Ovary (tissue), 7 donors: ENCODE measurements at regions not wholly inside any gene's neighbourhood (a gene's known extent, or its start where the extent isn't known, plus 50 kb on each side); places are given as distances from the start of the nearest gene placed in this dataset.
"Not testable (repeated sequence)": the region's sequence is repeated elsewhere in the genome, so short reads cannot be mapped to it uniquely, and the experiment has no call there.

ENCODE experiments used
- DNase-seq, 5 donors: peaks; one replicate each; pipeline ENCODE4 v3.0.0-alpha.2; 2019 to 2020
- H3K27ac ChIP-seq, 2 donors: fragments of 200-600 bp; one replicate each; pipeline versions ENCODE4 v1.5.1 to v1.8.0; 2019 to 2022
- H3K27me3 ChIP-seq: fragments of 200-600 bp; one replicate; pipeline ENCODE4 v1.8.0; 2022
- H3K36me3 ChIP-seq: fragments of 200-600 bp; sonication (generic); one replicate; pipeline ENCODE4 v1.5.1; 2019
- H3K4me1 ChIP-seq: one replicate; pipeline ENCODE4 v1.8.1; 2013; ENCODE audit warnings: mild to moderate bottlenecking, moderate library complexity; ENCODE audit not compliant: insufficient read depth
- H3K4me3 ChIP-seq: fragments of 200-600 bp; sonication (generic); one replicate; pipeline ENCODE4 v1.5.1; 2017
- H3K9me3 ChIP-seq, 2 donors: fragments of 200-600 bp in 1 of 2; sonication (generic) in 1 of 2; one replicate each; pipeline versions ENCODE4 v1.5.1 to v1.8.1; 2013 to 2019; ENCODE audit warnings: mild to moderate bottlenecking in 1 of 2, moderate library complexity in 1 of 2
- EP300 ChIP-seq: sonication (generic); formaldehyde crosslinking; IDR thresholded peaks from one replicate; pipeline ENCODE4 v1.6.1; 2017; ENCODE audit warnings: antibody characterized with exemption
- POLR2A ChIP-seq: fragments of 450-650 bp; IDR thresholded peaks from one replicate; pipeline ENCODE4 v1.6.1; 2017; ENCODE audit warnings: antibody characterized with exemption, mild to moderate bottlenecking, moderate library complexity
- WGBS, 3 donors: extraction: QIAGEN DNeasy Blood & Tissue Kit in 1 of 3; methylation state at CpG; one replicate each; pipeline versions ENCODE4 v1.1.5 to v1.1.7; 2013 to 2017; 5-methylcytosine and 5-hydroxymethylcytosine counted together
- intact Hi-C, 4 donors: fragments of 100-400 bp; cut with DNase I; formaldehyde crosslinking; loops; one replicate each; pipeline versions ENCODE4 v1.11.0 to v1.15.1; 2022 to 2023
- TF ChIP-seq, protein P1 (sequence below), 3 donors: fragments of 450-650 bp in 2 of 3; fragments of 200-600 bp in 1 of 3; IDR thresholded peaks; one replicate each; pipeline versions ENCODE4 v1.5.1 to v1.8.0; 2016 to 2022; ENCODE audit warnings: antibody characterized with exemption in 3 of 3, mild to moderate bottlenecking in 1 of 3
- donor health status: DM: no; HTN: no; CAD: no; lungs with moderate emphysema.
- donor health status: DM: no; HTN: no; CAD: no.
- donor health status: Bipolar disorder and iron deficiency.
- donor health status: DM: no; HTN: no; CAD: no.
- donor health status: DM: yes; HTN: yes; CAD: no.

DNA sequence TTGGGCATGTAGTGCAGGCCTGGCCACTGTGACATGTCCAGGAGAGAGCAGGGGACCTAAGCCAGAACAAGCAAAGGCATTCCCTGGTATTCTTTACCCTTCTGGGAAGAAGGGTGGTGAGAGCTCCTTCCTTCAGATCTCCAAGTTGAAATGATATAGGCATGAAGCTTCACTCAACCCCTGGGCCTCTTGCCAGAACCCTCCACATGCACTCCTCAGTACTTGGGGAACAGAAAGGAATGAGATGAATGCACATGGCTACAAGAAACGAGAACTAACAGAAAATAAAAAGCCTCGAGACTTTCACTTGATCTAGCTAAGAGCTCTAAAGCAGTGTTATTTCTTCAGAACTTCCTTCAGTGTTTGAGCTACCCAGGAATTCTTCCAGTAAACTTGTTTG is 262.2 kb downstream of the ETV1 start:
- no peak for DNase-seq
- Histone ChIP-seq H3K27me3 (no peaks in the 10 kb centered on the region), H3K36me3 (no peaks in the 10 kb centered on the region), H3K9me3 (no peaks in the 10 kb centered on the region), H3K27ac (no peak overlapping the region), H3K4me3 (no peak overlapping the region), H3K4me1 (no peaks in the 10 kb centered on the region)
- WGBS, 3 donors = 74 to 87% (median 81%) methylated on average over 2 of the region's 2 CpGs
- intact Hi-C loops = no loop called here
- TF ChIP-seq EP300 (no peak), POLR2A (no peak)
- TF ChIP-seq, protein P1, sequence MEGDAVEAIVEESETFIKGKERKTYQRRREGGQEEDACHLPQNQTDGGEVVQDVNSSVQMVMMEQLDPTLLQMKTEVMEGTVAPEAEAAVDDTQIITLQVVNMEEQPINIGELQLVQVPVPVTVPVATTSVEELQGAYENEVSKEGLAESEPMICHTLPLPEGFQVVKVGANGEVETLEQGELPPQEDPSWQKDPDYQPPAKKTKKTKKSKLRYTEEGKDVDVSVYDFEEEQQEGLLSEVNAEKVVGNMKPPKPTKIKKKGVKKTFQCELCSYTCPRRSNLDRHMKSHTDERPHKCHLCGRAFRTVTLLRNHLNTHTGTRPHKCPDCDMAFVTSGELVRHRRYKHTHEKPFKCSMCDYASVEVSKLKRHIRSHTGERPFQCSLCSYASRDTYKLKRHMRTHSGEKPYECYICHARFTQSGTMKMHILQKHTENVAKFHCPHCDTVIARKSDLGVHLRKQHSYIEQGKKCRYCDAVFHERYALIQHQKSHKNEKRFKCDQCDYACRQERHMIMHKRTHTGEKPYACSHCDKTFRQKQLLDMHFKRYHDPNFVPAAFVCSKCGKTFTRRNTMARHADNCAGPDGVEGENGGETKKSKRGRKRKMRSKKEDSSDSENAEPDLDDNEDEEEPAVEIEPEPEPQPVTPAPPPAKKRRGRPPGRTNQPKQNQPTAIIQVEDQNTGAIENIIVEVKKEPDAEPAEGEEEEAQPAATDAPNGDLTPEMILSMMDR (IDR thresholded peaks at IDR 0.05) = no peak

DNA sequence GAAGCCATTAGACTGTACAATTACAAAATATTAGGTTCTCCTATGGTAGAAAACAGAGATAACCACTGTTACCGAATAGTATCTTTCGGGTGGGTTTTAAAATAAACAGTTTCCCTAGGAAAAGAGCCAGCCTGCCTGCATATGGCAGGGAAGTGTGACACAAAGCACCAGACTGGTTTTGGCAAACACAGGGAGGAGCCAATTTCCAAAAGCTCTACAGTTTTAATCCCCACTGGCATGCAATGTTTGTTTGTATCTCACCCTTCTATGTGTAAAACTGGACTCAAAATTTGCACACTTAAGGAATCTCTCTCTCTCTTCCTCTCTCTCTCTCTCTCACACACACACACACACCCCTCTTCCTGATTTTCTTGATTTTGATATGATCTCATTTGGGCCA is 261.7 kb downstream of the ETV1 start:
- Histone ChIP-seq H3K4me1 (no peaks in the 10 kb centered on the region), H3K9me3 (no peaks in the 10 kb centered on the region), H3K36me3 (no peaks in the 10 kb centered on the region), H3K4me3 (no peak overlapping the region), H3K27me3 (no peaks in the 10 kb centered on the region), H3K27ac (no peak overlapping the region)
- 85 to 92% (median 89%) methylated on average over 2 of the region's 2 CpGs for WGBS, 3 donors
- TF ChIP-seq EP300 (no peak), POLR2A (no peak)
- TF ChIP-seq, protein P1 (IDR thresholded peaks at IDR 0.05) = no peak
- DNase-seq = no peak
- intact Hi-C loops = no loop called here

DNA sequence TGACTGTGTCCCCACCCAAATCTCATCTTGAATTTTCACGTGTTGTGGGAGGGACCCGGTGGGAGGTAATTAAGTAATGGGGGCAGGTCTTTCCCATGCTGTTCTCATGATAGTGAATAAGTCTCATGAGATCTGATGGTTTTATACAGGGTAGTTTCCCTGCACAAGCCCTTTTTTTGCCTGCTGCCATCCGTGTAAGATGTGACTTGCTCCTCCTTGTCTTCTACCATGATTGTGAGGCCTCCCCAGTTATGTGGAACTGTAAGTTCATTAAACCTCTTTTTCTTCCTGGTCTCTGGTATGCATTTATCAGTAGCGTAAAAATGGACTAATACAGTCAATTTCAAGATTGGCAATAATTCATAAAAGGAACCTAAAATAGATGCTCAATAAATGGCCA is 261.0 kb downstream of the ETV1 start:
- intact Hi-C loops, H3K9me3 ChIP-seq: not testable (repeated sequence)

DNA sequence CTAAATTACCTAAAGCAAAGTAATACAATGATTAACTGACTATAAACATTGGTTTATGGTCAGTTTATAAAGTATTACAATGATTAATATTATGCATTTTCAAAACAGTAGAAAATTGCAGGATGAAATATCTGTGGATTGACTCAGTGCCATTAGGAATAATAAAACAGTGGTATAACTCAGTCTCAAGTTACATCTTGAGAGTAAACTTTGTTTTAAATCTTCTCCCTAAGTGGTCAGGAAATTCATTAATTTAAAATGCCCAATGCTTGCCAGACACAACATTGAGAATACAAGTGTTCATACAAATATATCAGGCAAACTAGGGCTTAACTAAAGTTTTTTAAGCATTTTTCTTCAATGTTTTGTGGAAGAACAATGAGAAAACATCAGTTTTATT is 257.8 kb downstream of the ETV1 start:
- Histone ChIP-seq H3K27me3 (no peaks in the 10 kb centered on the region), H3K27ac (no peak overlapping the region), H3K36me3 (no peaks in the 10 kb centered on the region), H3K9me3 (no peaks in the 10 kb centered on the region), H3K4me3 (no peak overlapping the region), H3K4me1 (no peaks in the 10 kb centered on the region)
- intact Hi-C loops = no loop called here
- DNase-seq = no peak
- TF ChIP-seq, protein P1 (IDR thresholded peaks at IDR 0.05) = no peak
- TF ChIP-seq EP300 (no peak), POLR2A (no peak)

More for the DNA sequence above, 261.0 kb downstream of the ETV1 start:
- not testable (repeated sequence) for H3K4me1 ChIP-seq, H3K4me3 ChIP-seq, H3K27me3 ChIP-seq, H3K27ac ChIP-seq, H3K36me3 ChIP-seq, DNase-seq
- 72 to 96% (median 86%) methylated on average over 4 of the region's 4 CpGs for WGBS, 3 donors

DNA sequence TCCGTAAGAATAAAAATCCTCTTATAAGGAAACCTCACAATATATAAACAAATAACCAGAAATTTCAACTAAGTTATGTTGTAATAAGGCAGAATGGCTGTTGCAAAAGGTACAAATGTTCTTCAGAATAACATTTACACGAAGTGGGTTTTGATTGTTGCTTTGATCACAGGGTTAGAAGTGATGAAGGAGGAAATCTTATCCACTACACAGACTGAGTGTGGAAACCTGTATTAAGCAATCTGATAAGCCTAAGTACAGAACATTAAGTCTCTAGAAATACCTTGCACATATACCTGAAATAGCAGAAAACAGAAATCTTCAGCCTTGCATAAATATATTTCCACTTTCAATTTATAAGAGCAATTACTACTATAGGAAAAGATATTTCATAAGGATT is 251.9 kb downstream of the ETV1 start:
- Histone ChIP-seq H3K9me3 (no peaks in the 10 kb centered on the region), H3K4me1 (no peaks in the 10 kb centered on the region), H3K27me3 (no peaks in the 10 kb centered on the region), H3K4me3 (no peak overlapping the region), H3K36me3 (no peaks in the 10 kb centered on the region), H3K27ac (no peak overlapping the region)
- WGBS, 3 donors = 35 to 60% (median 52%) methylated on average over 2 of the region's 2 CpGs
- intact Hi-C loops = no loop called here
- TF ChIP-seq, protein P1 (IDR thresholded peaks at IDR 0.05) = no peak
- TF ChIP-seq POLR2A (no peak), EP300 (no peak)
- DNase-seq = no peak
